Dermis blood vessel endothelial cell (primary cell): ENCODE measurements at regions not wholly inside any gene's neighbourhood (a gene's known extent, or its start where the extent isn't known, plus 50 kb on each side); places are given as distances from the start of the nearest gene placed in this dataset.

Experiments
- DNase-seq: peaks from one replicate; pipeline ENCODE4 v3.0.0; 2010

- DNase-seq: no peak
Observed at GRCh38 chr20:50258790-50259483, 68.3 kb downstream of the CEBPB start.

GRCh38 chr20:50259705-50260478 is 69.3 kb downstream of the CEBPB start:
- DNase-seq: no peak

- DNase-seq: no peak
Observed at GRCh38 chr20:50260479-50261221, 70.0 kb downstream of the CEBPB start.

GRCh38 chr20:50261471-50262212 is 71.0 kb downstream of the CEBPB start:
- DNase-seq: no peak

GRCh38 chr20:50263831-50264230 is 73.2 kb downstream of the CEBPB start:
- DNase-seq: no peak

- no peak for DNase-seq
Observed at GRCh38 chr20:50264534-50265145, 74.0 kb downstream of the CEBPB start.

GRCh38 chr20:50265245-50265946 is 74.8 kb downstream of the CEBPB start:
- DNase-seq: no peak

GRCh38 chr20:50266293-50267040 is 75.8 kb downstream of the CEBPB start:
- DNase-seq: no peak

GRCh38 chr20:50267041-50267865 is 76.6 kb downstream of the CEBPB start:
- DNase-seq: peak; percentile 19

- no peak for DNase-seq
Observed at GRCh38 chr20:50267866-50268219, 77.2 kb downstream of the CEBPB start.

- no peak for DNase-seq
Observed at GRCh38 chr20:50269091-50270033, 78.7 kb downstream of the CEBPB start.

- no peak for DNase-seq
Observed at GRCh38 chr20:50270034-50270395, 79.4 kb downstream of the CEBPB start.

GRCh38 chr20:50270569-50270968 is 79.9 kb downstream of the CEBPB start:
- DNase-seq: no peak

GRCh38 chr20:50271176-50271575 is 80.5 kb downstream of the CEBPB start:
- no peak for DNase-seq

- DNase-seq: no peak
Observed at GRCh38 chr20:50271612-50272011, 81.0 kb downstream of the CEBPB start.

- DNase-seq: no peak
Observed at GRCh38 chr20:50272030-50272723, 81.5 kb downstream of the CEBPB start.

GRCh38 chr20:50272724-50273446 is 82.3 kb downstream of the CEBPB start:
- DNase-seq: no peak
